ENCODE measurements at regions not wholly inside any gene's neighbourhood (a gene's known extent, or its start where the extent isn't known, plus 50 kb on each side); places are given as distances from the start of the nearest gene placed in this dataset.

DNA sequence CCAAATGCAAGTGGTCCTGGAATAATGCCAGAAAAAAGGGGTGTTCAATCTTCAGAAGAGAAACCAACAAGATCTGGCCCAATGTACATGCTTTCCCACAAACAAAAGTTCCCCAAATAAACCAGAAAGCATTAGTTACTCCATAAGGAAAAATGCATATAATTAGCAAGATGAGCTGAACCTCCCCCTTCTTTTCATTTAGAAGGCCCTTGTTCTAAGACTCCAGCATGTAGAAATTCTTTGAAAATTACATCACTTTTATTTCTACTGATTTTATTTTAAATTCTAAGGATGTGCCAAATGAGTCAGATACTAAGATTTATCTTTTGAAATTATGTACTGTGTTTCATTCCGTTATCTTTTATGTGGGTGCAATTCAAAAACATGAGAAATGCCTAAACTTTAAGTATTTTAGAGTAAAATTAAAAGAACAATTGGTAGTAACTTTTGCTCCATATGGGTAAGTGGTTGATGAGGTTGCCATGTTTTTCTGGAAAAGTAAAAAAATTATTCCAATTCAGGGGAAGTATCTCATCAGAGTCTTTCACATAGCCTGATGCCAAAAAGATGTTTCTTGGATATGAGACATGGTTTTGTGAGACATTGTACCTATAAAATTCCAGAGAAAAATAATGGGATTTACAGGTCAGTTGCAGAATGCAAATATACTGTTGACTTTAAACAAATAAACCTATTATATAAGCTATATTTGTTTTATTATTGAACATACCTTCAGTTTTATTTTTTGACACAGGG, 106.5 kb upstream of the CCDC112 start:
- peak; percentile 70 for DNase-seq (ENCODE audit: low read depth)

DNA sequence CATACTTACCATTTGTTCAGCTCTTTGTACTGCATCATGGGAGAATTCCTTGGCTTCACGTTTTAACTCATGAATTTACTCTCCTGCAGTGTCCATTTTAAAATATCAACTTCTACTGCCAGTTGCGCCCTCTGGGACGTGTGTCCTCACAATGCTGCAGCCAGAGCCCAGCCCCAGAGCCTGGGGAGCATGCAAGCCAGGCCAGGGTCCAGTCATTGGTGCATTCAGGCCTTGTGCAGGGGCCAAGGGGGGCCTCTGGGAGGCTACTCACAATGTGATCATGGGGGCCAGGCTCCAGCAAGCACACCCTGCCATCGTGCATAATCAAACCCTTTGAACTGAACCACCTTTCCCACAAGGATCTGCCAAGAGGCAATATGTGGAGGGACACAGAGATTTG, 105.6 kb upstream of the CCDC112 start:
- no peak for DNase-seq (ENCODE audit: low read depth)

DNA sequence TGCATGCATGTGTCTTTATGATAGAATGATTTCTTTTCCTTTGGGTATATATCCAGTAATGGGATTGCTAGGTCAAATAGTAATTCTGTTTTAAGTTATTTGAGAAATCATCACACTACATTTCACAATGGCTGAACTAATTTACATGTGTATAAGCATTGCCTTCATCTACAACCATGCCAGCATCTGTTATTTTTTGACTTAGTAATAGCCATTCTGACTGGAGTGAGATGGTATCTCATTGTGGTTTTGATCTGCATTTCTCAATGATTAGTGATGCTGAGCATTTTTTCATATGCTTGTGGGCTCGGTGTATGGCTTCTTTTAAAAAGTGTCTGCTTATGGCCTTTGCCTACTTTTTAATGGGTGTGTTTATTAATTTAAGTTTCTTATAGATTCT, 102.3 kb upstream of the CCDC112 start:
- DNase-seq (ENCODE audit: low read depth) = peak; percentile 94

DNA sequence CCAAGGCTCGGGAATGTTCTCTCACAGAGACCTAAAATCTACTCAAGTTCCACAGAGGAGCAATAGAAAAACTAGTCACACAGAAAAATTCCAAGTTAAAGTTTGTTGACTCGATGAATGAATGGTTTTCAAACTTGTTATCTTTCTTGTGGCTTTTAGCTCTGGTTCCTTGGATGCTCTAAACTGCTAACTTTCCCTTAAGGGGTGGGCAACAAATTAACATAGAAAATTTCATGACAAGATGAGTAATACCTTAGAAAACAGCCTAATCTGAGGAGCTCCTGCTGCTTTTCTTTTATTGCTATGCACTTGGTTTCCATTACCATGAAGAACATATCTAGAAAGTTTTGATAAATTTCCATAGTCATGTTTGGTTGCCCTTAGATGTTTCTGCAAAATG, 100.2 kb upstream of the CCDC112 start:
- no peak for DNase-seq (ENCODE audit: low read depth)

DNA sequence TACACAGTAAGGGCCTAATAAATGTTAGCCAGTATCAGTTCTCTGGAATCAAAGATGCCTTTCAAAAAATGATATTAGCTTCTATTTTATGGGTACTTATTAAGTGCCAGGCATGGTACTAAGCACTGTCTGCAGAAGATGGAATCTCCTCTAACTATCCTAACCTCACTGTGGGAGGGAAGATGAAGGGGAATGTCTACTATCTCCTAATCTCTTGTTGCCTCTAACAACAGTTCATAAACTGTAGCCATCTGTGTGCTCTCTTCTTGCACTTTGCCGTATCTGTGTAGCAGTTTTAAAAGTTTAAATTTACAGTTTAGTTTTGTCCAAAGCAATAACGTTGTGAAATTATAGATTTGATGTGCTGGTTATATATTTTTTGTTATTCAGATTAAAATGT, 99.6 kb upstream of the CCDC112 start:
- no peak for DNase-seq (ENCODE audit: low read depth)

DNA sequence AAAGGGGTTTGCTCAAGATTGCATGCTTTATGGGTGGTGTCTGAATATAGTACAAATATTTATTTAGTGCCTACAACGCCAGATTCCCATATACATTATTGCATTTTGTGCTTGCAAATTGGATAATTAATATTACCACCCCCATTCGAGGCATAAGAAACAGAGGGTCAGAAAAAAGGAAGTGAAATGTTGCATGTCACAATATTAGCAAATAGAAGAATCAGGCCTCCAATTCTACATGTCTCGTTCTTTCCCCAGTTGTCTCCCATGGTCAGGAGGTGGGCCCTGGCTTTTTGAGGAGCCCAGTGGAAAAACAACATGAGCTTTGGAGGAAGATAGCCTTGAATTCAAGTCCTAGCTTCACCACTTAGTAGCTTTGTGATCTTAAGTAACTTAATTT, 98.1 kb upstream of the CCDC112 start:
- DNase-seq (ENCODE audit: low read depth) = no peak

DNA sequence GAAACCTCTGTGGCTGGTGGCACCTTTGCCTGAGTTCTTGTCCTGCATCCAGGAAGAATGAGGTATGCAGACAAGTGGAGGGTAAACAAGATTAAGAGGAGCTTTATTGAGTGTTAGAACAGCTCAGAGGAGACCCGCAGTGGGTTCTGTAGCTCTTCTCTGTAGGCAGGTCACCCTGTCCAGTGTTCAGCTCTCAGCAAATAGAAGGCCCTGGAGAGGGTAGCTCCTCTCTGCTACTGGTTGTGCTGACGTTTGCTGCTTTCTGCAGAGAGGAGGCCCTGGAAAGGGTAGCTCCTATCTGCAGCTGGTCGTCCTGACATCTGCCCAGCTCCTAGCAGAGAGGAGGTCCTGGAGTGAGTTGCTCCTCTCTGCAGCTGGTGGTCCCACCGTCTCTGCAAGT, 96.8 kb upstream of the CCDC112 start:
- no peak for DNase-seq (ENCODE audit: low read depth)

DNA sequence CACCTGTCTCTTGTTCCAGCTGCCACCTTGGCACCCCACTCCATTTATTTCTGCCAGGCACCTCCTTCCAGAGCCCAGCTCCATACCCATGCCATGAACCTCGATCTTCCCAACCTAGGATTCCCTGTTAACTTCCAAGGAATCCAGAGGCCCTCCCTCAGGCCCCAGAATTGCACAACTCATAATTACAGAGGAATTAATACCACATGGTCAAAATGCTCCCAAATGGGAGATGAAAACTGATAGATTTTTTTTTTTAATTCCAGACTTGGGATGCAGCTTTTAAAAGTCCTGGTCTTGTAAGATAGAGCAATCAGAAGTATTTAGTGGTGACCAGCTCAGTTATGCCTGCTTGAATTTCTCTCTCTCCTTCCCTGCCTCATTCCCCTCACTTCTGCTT, 96.2 kb upstream of the CCDC112 start:
- DNase-seq (ENCODE audit: low read depth) = peak; percentile 81

DNA sequence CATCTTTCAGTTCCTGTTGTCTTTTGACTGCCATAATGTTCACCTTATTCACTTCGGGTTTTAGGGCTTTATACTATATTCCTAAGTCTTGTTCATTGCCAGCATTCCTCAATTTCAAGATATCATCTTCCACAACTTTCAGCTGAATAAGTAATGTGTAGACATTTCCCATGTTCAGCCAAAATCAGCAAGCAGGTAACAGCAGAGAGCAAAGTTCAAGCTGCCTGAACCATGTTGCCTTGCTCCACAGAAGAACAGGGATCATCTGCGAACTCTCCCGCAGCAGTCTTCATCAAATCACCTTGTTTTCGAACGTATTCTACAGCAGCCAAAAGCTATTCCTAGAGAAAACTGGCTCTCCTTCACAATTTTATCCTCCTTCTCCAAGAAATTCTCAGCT, 95.3 kb upstream of the CCDC112 start:
- DNase-seq (ENCODE audit: low read depth) = no peak

DNA sequence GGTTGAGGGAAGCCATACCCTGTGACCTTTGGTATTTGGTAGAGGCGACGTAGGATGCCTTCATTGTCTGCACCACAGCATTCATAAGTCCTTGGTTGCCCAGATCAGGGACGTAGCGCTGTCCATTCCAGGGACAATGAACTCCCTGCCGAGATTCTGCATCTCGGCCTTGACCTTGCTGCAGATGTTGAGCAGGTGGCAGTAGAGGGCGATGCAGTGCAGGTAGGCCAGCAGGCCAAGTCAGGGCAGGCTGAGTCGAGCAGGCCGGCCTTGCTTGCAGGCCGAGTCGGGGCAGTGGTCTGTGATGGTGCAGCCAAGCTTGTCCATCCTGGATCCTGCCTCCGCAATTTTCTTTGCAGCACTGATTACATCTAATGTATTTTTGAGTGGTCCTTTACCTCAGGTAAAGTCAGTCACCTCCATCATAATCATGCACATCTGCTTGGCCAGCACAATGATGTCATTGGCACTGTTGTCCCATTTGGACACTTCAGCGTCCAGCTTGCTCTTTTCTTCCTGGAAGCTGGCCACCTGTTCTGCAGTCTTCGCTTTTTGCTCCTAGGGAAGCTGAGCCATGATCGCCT, 93.4 kb upstream of the CCDC112 start:
- no peak for DNase-seq (ENCODE audit: low read depth)

DNA sequence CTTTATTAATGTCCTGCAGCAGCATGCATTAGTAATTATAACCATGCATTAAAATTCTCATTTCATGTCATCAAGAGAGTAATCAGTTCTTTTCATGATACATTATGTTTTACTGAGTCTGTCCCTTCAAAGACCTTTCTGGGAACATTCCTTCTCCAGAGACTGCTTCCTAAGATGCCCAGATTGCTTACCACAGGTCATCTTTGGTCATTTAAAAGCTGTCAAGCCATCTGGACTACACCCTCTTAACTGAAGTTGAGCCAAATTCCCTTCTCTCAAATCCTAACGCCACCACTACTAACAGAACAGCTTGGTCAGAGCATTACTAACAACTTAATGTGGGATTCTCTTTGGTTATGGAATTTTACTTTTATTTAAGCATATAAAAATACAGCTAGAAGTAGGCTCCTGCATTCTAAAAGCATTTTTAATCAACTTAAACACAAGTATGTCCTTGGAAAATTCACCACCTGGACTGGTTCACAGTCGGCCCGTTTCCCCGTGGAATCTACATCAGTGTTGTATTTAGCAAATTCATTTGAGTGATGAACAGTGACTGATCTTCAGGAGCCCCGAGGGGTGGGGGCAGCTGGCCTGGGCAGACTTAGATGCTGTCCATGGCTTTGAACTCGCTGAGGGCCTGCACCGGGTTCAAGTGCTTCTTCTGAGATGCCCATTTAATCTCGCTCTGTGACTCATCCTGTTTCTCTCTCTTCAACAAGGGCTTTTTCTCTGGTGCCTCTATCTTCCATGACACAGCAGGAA, 92.8 kb upstream of the CCDC112 start:
- DNase-seq (ENCODE audit: low read depth) = peak; percentile 23

DNA sequence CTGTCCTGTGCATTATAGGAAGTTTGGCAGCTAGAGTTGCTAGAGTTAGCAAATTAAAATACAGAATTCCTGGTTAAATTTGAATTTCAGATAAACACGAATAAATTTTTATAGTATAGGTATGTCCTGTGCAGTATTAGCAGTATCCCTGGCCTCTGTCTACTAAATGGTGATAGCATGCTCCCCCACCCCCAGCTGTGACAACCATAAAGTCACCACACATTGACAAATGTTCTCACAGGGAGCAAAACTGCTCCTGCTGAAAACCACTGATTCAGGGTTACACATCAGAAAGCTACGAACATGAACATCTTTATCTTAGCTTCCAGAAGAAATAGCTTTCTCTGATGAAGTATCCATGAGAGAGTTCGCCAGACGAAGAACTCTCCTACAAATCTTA, 91.8 kb upstream of the CCDC112 start:
- no peak for DNase-seq (ENCODE audit: low read depth)

DNA sequence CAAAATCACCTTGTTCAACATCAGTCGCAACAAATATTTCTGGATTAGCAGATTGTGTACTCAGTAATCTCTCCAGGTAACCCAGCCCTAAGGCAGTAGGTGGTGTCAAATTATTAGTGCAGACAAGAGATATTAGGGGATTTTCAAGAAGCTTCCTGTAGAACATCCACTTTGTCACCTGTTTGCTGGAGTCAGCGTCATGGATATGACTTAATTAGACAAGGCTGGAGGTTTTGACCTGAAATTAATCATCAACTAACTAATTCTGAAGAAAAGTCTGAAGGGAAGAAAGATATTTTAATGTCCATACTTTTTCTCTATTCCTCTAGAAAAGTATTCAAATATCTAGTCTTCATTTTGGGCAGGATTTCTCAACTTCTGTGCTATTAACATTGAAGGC, 91.4 kb upstream of the CCDC112 start:
- DNase-seq (ENCODE audit: low read depth) = no peak

DNA sequence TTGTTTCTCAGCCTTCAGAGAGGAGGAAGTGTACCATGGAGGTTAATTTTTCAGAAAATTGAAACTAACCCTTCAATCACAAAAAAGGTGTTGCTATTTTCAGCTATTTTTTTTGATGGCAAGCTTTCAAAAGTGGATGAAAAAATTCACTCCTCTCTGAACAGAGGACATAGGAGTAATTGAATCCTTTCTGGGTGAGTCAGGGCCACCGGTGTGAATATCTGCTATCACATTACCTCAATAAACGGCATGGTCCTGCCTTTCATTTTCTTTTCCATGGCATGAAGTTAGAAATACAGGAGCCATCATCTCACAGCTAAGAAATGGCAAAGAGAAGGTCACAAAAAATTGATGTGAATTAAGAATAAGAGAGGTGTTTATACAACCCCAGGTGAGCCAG, 90.2 kb upstream of the CCDC112 start:
- no peak for DNase-seq (ENCODE audit: low read depth)

DNA sequence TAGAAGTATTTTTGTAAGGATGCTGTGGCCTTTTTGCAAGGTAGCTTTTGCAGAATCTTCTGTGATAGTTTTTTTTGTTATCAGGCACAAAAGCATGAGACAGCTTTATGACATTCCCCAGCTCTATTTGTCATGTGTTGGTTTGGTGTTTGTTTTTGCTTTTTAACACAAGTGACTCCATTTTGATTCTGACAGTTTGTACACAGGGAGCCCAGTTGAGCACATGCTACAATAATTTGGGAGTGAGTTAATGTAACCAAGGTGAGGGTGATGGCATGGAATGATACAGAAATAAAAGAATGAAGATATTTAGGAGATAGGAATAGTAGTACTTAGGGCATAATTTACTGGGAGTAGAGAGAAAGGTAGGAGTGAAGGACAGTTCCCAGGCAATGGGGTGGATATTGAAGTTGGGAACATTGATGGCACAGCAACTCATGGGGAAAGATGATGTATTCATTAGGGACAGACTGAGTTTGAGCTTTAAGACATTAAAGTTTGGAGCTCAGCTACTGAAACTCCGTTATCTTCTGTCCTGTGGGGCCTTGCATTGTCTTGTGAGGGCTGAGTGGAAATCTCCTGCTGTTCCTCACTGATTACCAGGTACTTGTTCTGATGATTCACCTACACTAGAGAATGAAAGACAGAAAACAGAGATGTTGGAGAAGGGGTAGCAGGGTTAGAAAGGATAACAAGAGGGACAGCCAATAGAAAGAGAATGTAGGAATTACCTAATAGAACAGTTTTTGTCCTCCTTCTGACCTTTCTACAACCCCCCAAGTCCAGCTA, 88.3 kb upstream of the CCDC112 start:
- no peak for DNase-seq (ENCODE audit: low read depth)

DNA sequence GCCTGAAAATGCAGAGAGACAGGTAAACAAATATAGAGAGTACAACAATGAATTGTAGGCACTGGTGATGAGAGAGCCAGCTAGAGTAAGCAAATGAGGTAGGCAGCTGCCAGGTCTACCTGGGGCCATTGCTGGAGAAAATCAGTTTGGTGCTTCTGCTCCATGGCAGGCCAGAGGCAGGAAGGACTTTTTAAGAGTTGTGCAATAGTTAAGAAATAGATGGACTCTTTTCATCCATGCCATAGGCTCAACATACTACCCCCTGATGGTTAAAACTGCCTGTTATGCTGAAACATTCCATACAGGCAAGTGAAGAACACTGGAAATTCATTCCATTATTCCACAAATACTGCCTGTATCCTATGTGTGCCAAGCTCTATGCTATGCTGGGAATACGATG, 86.5 kb upstream of the CCDC112 start:
- DNase-seq (ENCODE audit: low read depth) = no peak

DNA sequence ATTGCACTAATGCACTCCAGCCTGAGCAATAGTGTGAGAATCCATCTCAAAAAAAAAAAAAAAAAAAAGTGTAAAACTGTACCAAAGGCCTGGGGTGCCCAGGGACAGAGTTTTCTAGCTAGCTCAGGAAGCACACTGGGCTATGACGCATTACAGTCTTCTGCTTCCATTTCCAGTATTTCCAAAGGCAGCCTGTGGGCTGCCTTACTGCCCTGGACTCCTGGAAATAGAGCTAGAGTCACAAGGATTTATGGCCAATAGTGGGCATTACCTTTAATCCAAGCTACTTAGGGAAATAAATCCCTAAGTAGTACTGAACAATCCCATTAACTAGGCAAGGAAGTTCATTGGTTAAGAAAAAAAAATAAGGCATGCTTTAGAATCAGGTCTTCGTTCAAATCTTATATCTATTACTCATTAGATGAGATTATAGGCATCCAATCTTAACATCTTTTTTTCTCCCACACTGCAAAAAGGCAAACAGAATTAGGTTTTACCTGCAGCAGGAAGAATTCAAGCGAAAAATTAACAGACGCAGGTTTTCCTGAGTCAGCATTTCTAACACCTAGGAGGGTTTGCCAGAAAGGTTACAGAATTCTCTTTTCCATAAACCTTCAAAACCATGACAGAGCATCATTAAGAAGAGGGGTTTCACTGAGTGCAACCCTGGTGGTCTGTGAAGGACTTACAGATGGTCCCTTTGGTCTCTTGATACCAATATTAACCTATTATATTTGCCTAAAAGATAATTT, 85.6 kb upstream of the CCDC112 start:
- DNase-seq (ENCODE audit: low read depth) = no peak

DNA sequence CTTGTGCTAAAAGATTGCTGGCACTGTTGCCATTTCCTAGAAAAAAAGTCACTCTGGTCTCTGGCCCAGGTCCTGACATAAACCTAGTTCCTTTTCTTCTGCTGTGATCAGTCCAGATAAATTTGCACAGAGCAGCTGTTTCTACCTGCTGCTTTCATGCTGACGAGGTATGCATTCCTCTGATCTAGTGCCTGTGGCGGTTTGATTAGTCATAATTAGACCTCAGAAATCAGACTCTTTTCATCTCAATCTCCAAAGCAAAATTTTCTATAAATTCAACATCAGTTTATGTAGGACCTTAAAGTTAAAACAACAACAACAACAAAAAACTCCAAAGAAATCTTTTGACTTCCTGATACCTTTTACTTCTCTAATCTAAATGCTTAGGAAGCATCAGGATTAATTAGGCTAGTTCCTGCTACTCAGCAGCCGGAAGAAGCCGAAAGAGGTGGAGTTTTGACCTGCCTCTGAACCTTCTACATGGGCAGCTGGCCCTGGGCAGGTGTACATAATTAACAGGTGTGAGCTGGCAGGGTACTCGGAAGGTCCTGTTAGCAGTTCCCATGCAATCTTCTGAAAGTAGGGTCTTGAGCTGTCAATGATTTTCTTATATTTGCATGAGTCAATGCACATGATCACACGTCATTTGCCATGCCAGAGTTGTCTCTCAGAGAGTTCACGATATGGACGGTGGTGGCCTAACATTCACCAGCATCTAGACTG, 83.3 kb upstream of the CCDC112 start:
- no peak for DNase-seq (ENCODE audit: low read depth)

DNA sequence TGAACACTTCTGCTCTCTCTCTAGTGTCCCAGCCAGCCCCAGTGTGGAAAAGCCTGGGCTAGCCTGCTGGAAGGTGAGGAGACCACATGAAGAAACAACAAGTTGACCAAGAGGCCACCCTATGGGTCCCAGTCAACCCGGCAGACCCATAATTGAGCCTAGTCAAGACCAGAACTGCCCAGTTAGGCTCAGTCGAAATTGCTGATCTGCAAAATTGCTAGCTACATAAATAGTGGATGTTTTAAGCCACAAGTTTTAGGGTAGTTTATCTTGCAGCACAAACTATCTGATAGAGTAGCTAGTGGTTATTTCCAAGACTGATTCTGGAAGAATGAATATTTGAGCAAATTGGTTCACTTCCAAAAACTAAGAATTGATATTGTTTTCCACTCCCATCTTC, 82.3 kb upstream of the CCDC112 start:
- DNase-seq (ENCODE audit: low read depth) = no peak

DNA sequence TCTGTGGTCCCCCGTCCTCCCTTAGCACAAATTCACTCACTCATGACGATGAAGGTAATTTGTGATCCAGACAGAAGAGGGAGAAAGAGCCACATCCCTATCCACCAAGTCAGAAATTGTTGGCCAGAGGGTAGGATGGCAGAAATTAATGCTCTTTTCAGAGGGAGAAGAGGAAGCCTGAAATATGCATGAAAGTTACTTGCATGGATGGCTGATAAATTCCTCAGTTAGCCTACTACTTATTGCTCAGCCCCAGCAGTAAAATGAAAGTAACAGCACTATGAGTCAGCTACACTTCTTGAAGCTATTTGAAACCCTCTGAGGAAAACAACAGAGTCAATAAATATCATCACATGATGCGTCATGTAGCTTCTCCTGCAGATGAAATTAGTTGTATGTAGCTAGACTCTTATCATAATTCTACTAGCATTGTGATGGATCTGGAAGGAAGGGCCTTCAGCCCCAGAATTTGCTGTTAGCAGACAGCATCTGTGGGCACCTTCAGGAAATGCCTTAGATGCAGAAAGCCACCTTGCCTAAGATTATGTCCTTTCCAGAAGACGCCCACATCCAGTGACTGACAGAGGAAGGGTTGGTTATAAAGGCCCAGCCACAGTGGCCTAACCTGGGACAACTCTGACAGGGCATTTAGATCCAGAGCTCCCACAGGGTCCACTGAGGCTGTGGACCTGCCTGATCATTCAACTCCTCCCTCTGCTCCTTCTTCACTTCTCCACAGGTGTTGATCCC, 81.2 kb upstream of the CCDC112 start:
- peak; percentile 91 for DNase-seq (ENCODE audit: low read depth)
